Pancreas (tissue), 10 donors: ENCODE measurements at regions not wholly inside any gene's neighbourhood (a gene's known extent, or its start where the extent isn't known, plus 50 kb on each side); places are given as distances from the start of the nearest gene placed in this dataset.

ENCODE experiments used
- ATAC-seq, 4 donors: fragments of 200-7000 bp; cut with Tn5 transposase; one replicate each; pipeline versions ENCODE4 v1.8.0 to v1.9.1; 2020; ENCODE audit warnings: mild to moderate bottlenecking in 4 of 4, moderate library complexity in 4 of 4
- DNase-seq, 6 donors: peaks; one replicate each; pipeline ENCODE4 v3.0.0-alpha.2; 2020
- FAIRE-seq: peaks from 2 replicates; lab custom pipeline; 2012; peaks lifted over from hg19 to GRCh38; lab: Jason Lieb, UNC
- H3K27ac ChIP-seq, 4 donors: fragments of 200-600 bp; sonication (generic); 1 replicate in 3 of 4; 2 replicates in 1 of 4; pipeline versions ENCODE4 v1.5.0 to v1.8.0; 2020
- H3K27me3 ChIP-seq, 4 donors: fragments of 200-600 bp; one replicate each; pipeline ENCODE4 v1.8.0; 2021
- H3K36me3 ChIP-seq, 3 donors: fragments of 200-600 bp; sonication (generic) in 1 of 3; one replicate each; pipeline versions ENCODE4 v1.5.0 to v1.8.0; 2020 to 2021
- H3K4me1 ChIP-seq, 3 donors: fragments of 200-600 bp; one replicate each; pipeline ENCODE4 v1.8.0; 2021
- H3K4me3 ChIP-seq, 4 donors: fragments of 200-600 bp; sonication (generic) in 2 of 4; one replicate each; pipeline versions ENCODE4 v1.5.0 to v1.8.0; 2020 to 2021
- H3K9me3 ChIP-seq, 4 donors: fragments of 200-600 bp; one replicate each; pipeline ENCODE4 v1.8.0; 2021
- WGBS, 2 donors: extraction: QIAGEN DNeasy Blood & Tissue Kit; methylation state at CpG; one replicate each; pipeline ENCODE4 v1.1.7; 2013; 5-methylcytosine and 5-hydroxymethylcytosine counted together
- intact Hi-C, 3 donors: fragments of 100-400 bp; cut with DNase I; formaldehyde crosslinking; loops; one replicate each; pipeline versions ENCODE4 v1.11.1 to v1.14.2; 2022
- TF ChIP-seq, protein P1 (sequence below), 4 donors: fragments of 200-600 bp; sonication (generic) in 3 of 4; IDR thresholded peaks; one replicate each; pipeline versions ENCODE4 v1.5.0 to v1.8.0; 2021; ENCODE audit warnings: antibody characterized with exemption in 4 of 4
- donor health status: healthy with polysubstance abuse.
- donor health status: DM: no; HTN: no; CAD: no; lungs with moderate emphysema.
- donor health status: DM: no; HTN: no; CAD: no.
- donor health status: control.
- donor health status: control.
- donor health status: Bipolar disorder and iron deficiency.
- donor health status: DM: yes; HTN: yes; CAD: no.
- donor health status: DM: no; HTN: no; CAD: no.
- donor health status: DM: no; HTN: no; CAD: no.
- donor health status: DM: yes; HTN: yes; CAD: no.

DNA sequence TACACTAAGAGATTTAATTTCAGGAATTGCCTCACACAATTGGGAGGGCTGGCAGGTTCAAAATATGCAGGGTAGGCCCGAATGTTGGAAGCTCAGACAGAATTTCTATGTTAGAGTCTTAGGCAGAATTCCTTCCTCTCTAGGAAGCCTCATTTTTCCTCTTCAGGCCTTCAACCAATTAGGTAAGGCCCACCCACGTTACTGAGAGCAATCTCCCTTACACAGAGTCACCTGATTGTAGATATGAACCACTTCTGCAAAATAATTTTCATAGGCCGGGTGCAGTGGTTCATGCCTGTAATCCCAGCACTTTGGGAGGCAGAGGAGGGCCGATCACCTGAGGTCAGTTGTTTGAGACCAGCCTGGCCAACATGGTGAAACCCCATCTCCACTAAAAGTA, 50.2 kb upstream of the HIVEP1 start:
- FAIRE-seq (no peak), DNase-seq (no peak), ATAC-seq (no peak)
- Histone ChIP-seq H3K4me3 (no peak overlapping the region), H3K36me3 (no peaks in the 10 kb centered on the region), H3K27me3 (no peaks in the 10 kb centered on the region), H3K9me3 (no peaks in the 10 kb centered on the region), H3K4me1 (no peaks in the 10 kb centered on the region), H3K27ac (no peak overlapping the region)
- WGBS, 2 donors, result 89 to 91% methylated on average over 4 of the region's 4 CpGs
- TF ChIP-seq, protein P1, sequence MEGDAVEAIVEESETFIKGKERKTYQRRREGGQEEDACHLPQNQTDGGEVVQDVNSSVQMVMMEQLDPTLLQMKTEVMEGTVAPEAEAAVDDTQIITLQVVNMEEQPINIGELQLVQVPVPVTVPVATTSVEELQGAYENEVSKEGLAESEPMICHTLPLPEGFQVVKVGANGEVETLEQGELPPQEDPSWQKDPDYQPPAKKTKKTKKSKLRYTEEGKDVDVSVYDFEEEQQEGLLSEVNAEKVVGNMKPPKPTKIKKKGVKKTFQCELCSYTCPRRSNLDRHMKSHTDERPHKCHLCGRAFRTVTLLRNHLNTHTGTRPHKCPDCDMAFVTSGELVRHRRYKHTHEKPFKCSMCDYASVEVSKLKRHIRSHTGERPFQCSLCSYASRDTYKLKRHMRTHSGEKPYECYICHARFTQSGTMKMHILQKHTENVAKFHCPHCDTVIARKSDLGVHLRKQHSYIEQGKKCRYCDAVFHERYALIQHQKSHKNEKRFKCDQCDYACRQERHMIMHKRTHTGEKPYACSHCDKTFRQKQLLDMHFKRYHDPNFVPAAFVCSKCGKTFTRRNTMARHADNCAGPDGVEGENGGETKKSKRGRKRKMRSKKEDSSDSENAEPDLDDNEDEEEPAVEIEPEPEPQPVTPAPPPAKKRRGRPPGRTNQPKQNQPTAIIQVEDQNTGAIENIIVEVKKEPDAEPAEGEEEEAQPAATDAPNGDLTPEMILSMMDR (IDR thresholded peaks at IDR 0.05), result no peak
- intact Hi-C loops, result no loop called here

GRCh38 chr6:11960909-11961779, 51.0 kb upstream of the HIVEP1 start:
- Histone ChIP-seq H3K27me3 (no peaks in the 10 kb centered on the region), H3K36me3 (no peaks in the 10 kb centered on the region), H3K9me3 (no peaks in the 10 kb centered on the region), H3K4me1 (no peaks in the 10 kb centered on the region), H3K4me3 (no peak overlapping the region), H3K27ac (no peak overlapping the region)
- FAIRE-seq (no peak), DNase-seq (no peak), ATAC-seq (no peak)
- intact Hi-C loops, result no loop called here
- WGBS, 2 donors, result 77 to 85% methylated on average over 12 of the region's 12 CpGs
- TF ChIP-seq, protein P1 (IDR thresholded peaks at IDR 0.05), result no peak

DNA sequence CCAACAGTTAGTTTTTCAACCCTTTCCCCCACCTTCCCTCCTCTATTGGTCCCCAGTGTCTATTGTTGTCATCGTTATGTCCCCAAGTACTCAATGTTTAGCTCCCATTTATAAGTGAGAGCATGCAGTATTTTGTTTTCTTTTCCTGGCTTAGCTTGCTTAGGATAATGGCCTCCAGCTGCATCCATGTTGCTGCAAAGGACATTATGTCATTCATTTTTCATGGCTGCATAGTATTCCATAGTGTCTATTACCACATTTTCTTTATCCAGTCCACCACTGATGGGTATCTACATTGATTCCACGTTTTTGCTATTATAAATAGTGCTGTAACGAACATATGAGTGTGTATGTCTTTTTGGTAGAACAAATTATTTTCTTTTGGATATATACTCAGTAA, 55.3 kb upstream of the HIVEP1 start:
- Histone ChIP-seq H3K27ac (no peak overlapping the region), H3K4me1 (no peaks in the 10 kb centered on the region), H3K9me3 (no peaks in the 10 kb centered on the region), H3K27me3 (no peaks in the 10 kb centered on the region), H3K36me3 (no peaks in the 10 kb centered on the region), H3K4me3 (no peak overlapping the region)
- 75 to 78% methylated on average over 3 of the region's 3 CpGs for WGBS, 2 donors
- no peak for FAIRE-seq
- no peak for DNase-seq
- no peak for ATAC-seq
- intact Hi-C loops, result no loop called here
- TF ChIP-seq, protein P1 (IDR thresholded peaks at IDR 0.05), result no peak

DNA sequence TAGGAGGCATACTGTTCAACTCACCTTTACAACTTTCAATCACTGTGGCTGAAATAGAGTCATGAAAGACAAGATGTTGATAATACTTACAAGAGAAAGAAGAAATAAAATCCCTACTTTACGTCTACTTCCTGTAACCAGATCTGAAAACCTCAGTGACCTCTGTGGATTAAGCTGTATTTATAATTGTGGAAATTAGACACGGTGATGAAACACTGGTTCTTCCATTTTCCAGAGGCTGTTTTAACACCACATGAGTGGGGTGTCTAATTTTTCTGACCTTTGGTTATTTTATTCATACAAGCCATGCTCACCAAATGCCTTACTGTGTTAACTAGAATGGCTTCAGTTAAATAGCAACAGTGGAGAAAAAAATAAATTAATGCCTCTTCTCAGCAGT, 58.5 kb upstream of the HIVEP1 start:
- Histone ChIP-seq H3K27me3 (no peaks in the 10 kb centered on the region), H3K36me3 (no peaks in the 10 kb centered on the region), H3K9me3 (no peaks in the 10 kb centered on the region), H3K27ac (no peak overlapping the region), H3K4me3 (no peak overlapping the region), H3K4me1 (no peaks in the 10 kb centered on the region)
- WGBS, 2 donors, result 91 to 92% methylated on average over 2 of the region's 2 CpGs
- FAIRE-seq (no peak), ATAC-seq (no peak), DNase-seq (no peak)
- intact Hi-C loops, result no loop called here
- TF ChIP-seq, protein P1 (IDR thresholded peaks at IDR 0.05), result no peak

DNA sequence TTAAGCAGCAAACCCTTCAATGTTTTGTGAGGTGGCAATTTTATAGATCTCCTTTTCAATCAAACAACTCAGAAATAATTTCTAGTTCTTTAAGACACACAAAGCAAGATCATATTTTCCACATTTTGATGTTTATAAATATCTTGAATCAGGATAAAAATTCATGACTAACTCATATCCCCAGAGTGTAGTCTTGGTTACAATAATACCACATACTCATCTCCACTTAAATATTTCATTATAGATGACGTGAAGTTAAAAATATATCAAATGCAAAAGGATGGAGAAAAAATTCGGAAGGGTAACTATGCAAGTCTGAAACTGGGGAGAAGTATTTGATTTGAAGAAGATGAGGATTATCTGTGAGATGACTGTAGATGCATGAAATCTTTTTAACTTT, 59.8 kb upstream of the HIVEP1 start:
- Histone ChIP-seq H3K36me3 (no peaks in the 10 kb centered on the region), H3K9me3 (no peaks in the 10 kb centered on the region), H3K4me3 (no peak overlapping the region), H3K27me3 (no peaks in the 10 kb centered on the region), H3K27ac (no peak overlapping the region), H3K4me1 (no peaks in the 10 kb centered on the region)
- no peak for FAIRE-seq
- 81 to 90% methylated on average over 2 of the region's 2 CpGs for WGBS, 2 donors
- intact Hi-C loops, result no loop called here
- no peak for DNase-seq
- TF ChIP-seq, protein P1 (IDR thresholded peaks at IDR 0.05), result no peak
- no peak for ATAC-seq
